ENCODE measurements at regions not wholly inside any gene's neighbourhood (a gene's known extent, or its start where the extent isn't known, plus 50 kb on each side); places are given as distances from the start of the nearest gene placed in this dataset.

DNA sequence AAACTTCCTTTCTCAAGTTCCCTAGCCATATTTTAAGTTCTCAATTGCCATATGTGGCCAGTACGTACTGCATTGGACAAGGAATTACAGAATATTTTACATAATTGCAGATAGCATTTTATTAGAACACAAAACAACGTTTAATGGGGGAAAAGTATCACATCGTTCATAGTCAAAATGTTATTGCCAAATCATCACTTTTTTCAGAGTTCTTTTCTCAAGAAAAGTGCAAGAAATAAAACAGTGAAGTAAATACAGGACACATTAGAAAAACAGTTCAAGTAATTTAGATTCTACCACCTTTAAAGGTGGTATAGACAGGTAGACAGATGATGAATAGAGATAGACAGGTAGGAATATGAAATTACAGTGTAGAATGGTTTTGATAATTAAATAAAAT, 479.1 kb upstream of the NCAM2 start:
- TF ChIP-seq ARNT (IDR thresholded peaks at IDR 0.05): no peak
- TF ChIP-seq FOXK2 (IDR thresholded peaks at IDR 0.05): no peak
- TF ChIP-seq SP1 (IDR thresholded peaks at IDR 0.05): no peak
- no peak for TF ChIP-seq BHLHE40 (IDR thresholded peaks at IDR 0.05; ENCODE audit: borderline replicate concordance)
- no peak for TF ChIP-seq SUZ12 (IDR thresholded peaks at IDR 0.05)

Data from HEK293T (cell line).